GM23248 (cell line): ENCODE measurements at regions not wholly inside any gene's neighbourhood (a gene's known extent, or its start where the extent isn't known, plus 50 kb on each side); places are given as distances from the start of the nearest gene placed in this dataset.
A peak's percentile ranks its signal among the peaks of the same experiment; 100 is the strongest.
"Not testable (repeated sequence)": the region's sequence is repeated elsewhere in the genome, so short reads cannot be mapped to it uniquely, and the experiment has no call there.

Experiments used
- DNase-seq: peaks from one replicate; pipeline ENCODE4 v3.0.0-alpha.2; 2015
- H2AFZ ChIP-seq: fragments of 200-600 bp; sonication (generic); 2 replicates; pipeline ENCODE4 v1.6.1; 2016; ENCODE audit warnings: antibody characterized with exemption
- H3F3A ChIP-seq: fragments of 200-600 bp; sonication (generic); 2 replicates; pipeline ENCODE4 v1.6.1; 2016; ENCODE audit warnings: mild to moderate bottlenecking, antibody characterized with exemption, mixed run types; ENCODE audit not compliant: insufficient read depth
- H3K27ac ChIP-seq: fragments of 200-600 bp; sonication (generic); 2 replicates; pipeline ENCODE4 v1.5.1; 2016; ENCODE audit warnings: mild to moderate bottlenecking
- H3K27me3 ChIP-seq: fragments of 200-600 bp; sonication (generic); replicated peaks from 2 replicates; pipeline ENCODE4 v1.6.1; 2016; ENCODE audit warnings: mild to moderate bottlenecking; ENCODE audit not compliant: insufficient read depth
- H3K36me3 ChIP-seq: fragments of 200-600 bp; sonication (generic); 2 replicates; pipeline ENCODE4 v1.6.1; 2016; ENCODE audit warnings: low read depth, mild to moderate bottlenecking
- H3K4me1 ChIP-seq: fragments of 200-600 bp; sonication (generic); 2 replicates; pipeline ENCODE4 v1.6.1; 2016; ENCODE audit warnings: mild to moderate bottlenecking; ENCODE audit not compliant: insufficient read depth
- H3K4me2 ChIP-seq: fragments of 200-600 bp; sonication (generic); one replicate; pipeline ENCODE4 v1.6.1; 2016; ENCODE audit warnings: mild to moderate bottlenecking; ENCODE audit not compliant: unreplicated experiment
- H3K4me3 ChIP-seq: fragments of 200-600 bp; sonication (generic); 2 replicates; pipeline ENCODE4 v1.5.1; 2016; ENCODE audit warnings: mild to moderate bottlenecking
- H3K79me2 ChIP-seq: fragments of 200-600 bp; sonication (generic); 2 replicates; pipeline ENCODE4 v1.6.1; 2016; ENCODE audit warnings: mild to moderate bottlenecking; ENCODE audit not compliant: insufficient read depth
- H3K9ac ChIP-seq: fragments of 200-600 bp; sonication (generic); 2 replicates; pipeline ENCODE4 v1.6.1; 2016; ENCODE audit warnings: mild to moderate bottlenecking
- H3K9me2 ChIP-seq: fragments of 200-600 bp; sonication (generic); 2 replicates; pipeline ENCODE4 v1.6.1; 2016; ENCODE audit warnings: mixed run types, mild to moderate bottlenecking, moderate library complexity; ENCODE audit not compliant: insufficient read depth
- H3K9me3 ChIP-seq: fragments of 200-600 bp; sonication (generic); one replicate; pipeline ENCODE4 v1.6.1; 2017; ENCODE audit warnings: low read depth
- H4K20me1 ChIP-seq: fragments of 200-600 bp; sonication (generic); 2 replicates; pipeline ENCODE4 v1.6.0; 2016; ENCODE audit not compliant: insufficient read depth
- EZH2 ChIP-seq: fragments of 200-600 bp; sonication (generic); IDR thresholded peaks from 2 replicates; pipeline ENCODE4 v1.6.1; 2018; ENCODE audit warnings: antibody characterized with exemption, mild to moderate bottlenecking; ENCODE audit not compliant: insufficient read depth, poor library complexity, severe bottlenecking
- EZH2phosphoT487 ChIP-seq: fragments of 200-600 bp; sonication (generic); IDR thresholded peaks from 2 replicates; pipeline ENCODE4 v1.6.1; 2018; ENCODE audit warnings: antibody characterized with exemption, moderate library complexity, mild to moderate bottlenecking, low read depth; ENCODE audit not compliant: insufficient read depth
- WGBS, 2 experiments: methylation state at CpG; one replicate each; pipeline ENCODE4 v1.1.6; 2015 to 2017; ENCODE audit warnings: low lambda C conversion rate in 2 of 2, low coverage in 1 of 2; ENCODE audit errors: missing lambda C conversion rate in 2 of 2; 5-methylcytosine and 5-hydroxymethylcytosine counted together
- in situ Hi-C: fragments of 300-500 bp; cut with MboI; formaldehyde crosslinking; loops from 2 replicates; pipeline ENCODE4 v1.15.0; 2020

DNA sequence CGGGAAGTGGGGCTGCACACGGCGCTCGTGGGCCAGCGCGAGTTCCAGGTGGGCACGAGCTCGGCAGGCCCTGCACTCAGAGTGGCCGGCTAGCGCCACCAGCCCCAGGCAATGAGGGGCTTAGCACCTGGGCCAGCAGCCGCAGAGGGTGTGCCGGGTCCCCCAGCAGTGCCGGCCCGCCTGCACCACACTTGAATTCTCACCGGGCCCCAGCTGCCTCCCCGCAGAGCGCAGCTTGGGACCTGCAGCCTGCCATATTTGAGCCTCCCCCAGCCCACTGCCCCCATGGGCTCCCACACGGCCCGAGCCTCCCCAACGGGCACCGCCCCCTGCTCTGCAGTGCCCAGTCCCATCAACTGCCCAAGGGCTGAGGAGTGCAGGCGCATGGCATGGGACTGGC, 87.5 kb downstream of the CHCHD4 start:
- Histone ChIP-seq H3K4me1 (no peaks in the 10 kb centered on the region), H2AFZ (no peak overlapping the region), H3F3A (no peaks in the 10 kb centered on the region), H3K9me3 (no peaks in the 10 kb centered on the region), H3K9ac (no peak overlapping the region), H3K79me2 (no peaks in the 10 kb centered on the region), H3K4me3 (no peak overlapping the region), H3K27me3 (no peaks in the 10 kb centered on the region), H3K27ac (no peak overlapping the region), H3K9me2 (no peaks in the 10 kb centered on the region), H4K20me1 (no peaks in the 10 kb centered on the region), H3K4me2 (no peak overlapping the region), H3K36me3 (no peaks in the 10 kb centered on the region)
- in situ Hi-C loops, result no loop called here
- TF ChIP-seq EZH2, result no peak
- TF ChIP-seq EZH2phosphoT487, result no peak
- no peak for DNase-seq
- WGBS, 2 experiments, result 80 to 83% methylated on average over 15 to 22 of the region's 22 CpGs

GRCh38 chr3:14033023-14033422, 91.6 kb downstream of the CHCHD4 start:
- no peaks in the 10 kb centered on the region for H3K4me1 ChIP-seq
- no peaks in the 10 kb centered on the region for H3F3A ChIP-seq
- no peaks in the 10 kb centered on the region for H3K79me2 ChIP-seq
- no peak overlapping the region for H3K4me3 ChIP-seq
- no peak for DNase-seq
- H2AFZ ChIP-seq, result no peak overlapping the region
- no peak overlapping the region for H3K27ac ChIP-seq
- TF ChIP-seq EZH2 (no peak), EZH2phosphoT487 (no peak)
- no peaks in the 10 kb centered on the region for H3K9me3 ChIP-seq
- H3K9me2 ChIP-seq, result no peaks in the 10 kb centered on the region
- no peak overlapping the region for H3K9ac ChIP-seq
- in situ Hi-C loops, result no loop called here
- H4K20me1 ChIP-seq, result no peaks in the 10 kb centered on the region
- H3K4me2 ChIP-seq, result no peak overlapping the region
- 6 to 15% methylated on average over 1 of the region's 1 CpG for WGBS, 2 experiments
- no peaks in the 10 kb centered on the region for H3K36me3 ChIP-seq
- no peaks in the 10 kb centered on the region for H3K27me3 ChIP-seq

- Histone ChIP-seq H3K79me2 (no peaks in the 10 kb centered on the region), H3K27me3 (no peaks in the 10 kb centered on the region), H3K27ac (no peak overlapping the region), H3K36me3 (no peaks in the 10 kb centered on the region), H3K9ac (no peak overlapping the region), H3K9me2 (no peaks in the 10 kb centered on the region), H2AFZ (no peak overlapping the region), H3K4me2 (no peak overlapping the region), H3K4me1 (no peaks in the 10 kb centered on the region), H4K20me1 (no peaks in the 10 kb centered on the region), H3K4me3 (no peak overlapping the region), H3K9me3 (no peaks in the 10 kb centered on the region), H3F3A (no peaks in the 10 kb centered on the region)
- in situ Hi-C loops, result no loop called here
- WGBS, 2 experiments, result 23 to 30% methylated on average over 3 of the region's 3 CpGs
- no peak for TF ChIP-seq EZH2phosphoT487
- TF ChIP-seq EZH2, result no peak
- DNase-seq, result peak; percentile 3
These were observed 93.4 kb downstream of the CHCHD4 start for GRCh38 chr3:14031271-14031670.

DNA sequence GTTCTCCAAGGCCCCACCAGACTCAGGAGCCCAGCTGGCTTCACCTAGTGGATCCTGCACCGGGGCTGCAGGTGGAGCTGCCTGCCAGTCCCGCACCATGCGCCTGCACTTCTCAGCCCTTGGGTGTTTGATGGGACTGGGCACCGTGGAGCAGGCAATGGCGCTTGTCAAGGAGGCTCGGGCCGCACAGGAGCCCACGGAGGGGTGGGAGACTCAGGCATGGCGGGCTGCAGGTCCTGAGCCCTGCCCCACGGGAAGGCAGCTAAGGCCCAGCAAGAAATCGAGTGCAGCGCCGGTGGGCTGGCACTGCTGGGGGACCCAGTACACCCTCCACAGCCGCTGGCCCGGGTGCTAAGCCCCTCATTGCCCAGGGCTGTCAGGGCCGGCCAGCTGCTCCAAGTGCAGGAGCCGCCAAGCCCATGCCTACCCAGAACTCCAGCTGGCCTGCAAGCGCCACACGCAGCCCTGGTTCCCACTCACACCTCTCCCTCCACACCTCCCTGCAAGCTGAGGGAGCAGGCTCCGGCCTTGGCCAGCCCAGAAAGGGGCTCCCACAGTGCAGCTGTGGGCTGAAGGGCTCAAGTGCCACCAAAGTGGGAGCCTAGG, 95.2 kb downstream of the CHCHD4 start:
- DNase-seq, H3K4me1 ChIP-seq, in situ Hi-C loops: not testable (repeated sequence)

GRCh38 chr3:14028122-14028521, 96.5 kb downstream of the CHCHD4 start:
- H3F3A ChIP-seq, in situ Hi-C loops, H3K36me3 ChIP-seq, H2AFZ ChIP-seq, DNase-seq, H3K79me2 ChIP-seq, H4K20me1 ChIP-seq, H3K9ac ChIP-seq, H3K4me3 ChIP-seq, H3K4me2 ChIP-seq, H3K9me2 ChIP-seq, H3K9me3 ChIP-seq, H3K4me1 ChIP-seq, H3K27me3 ChIP-seq, H3K27ac ChIP-seq: not testable (repeated sequence)
- 60 to 68% methylated on average over 9 of the region's 9 CpGs for WGBS, 2 experiments

More for the DNA sequence above, 95.2 kb downstream of the CHCHD4 start:
- 67 to 70% methylated on average over 17 of the region's 20 CpGs for WGBS, 2 experiments
- not testable (repeated sequence) for H3K9ac ChIP-seq, H3K9me2 ChIP-seq, H3K36me3 ChIP-seq, H3K4me3 ChIP-seq, H3K27me3 ChIP-seq, H2AFZ ChIP-seq, H3F3A ChIP-seq, H4K20me1 ChIP-seq, H3K27ac ChIP-seq, H3K79me2 ChIP-seq, H3K9me3 ChIP-seq, H3K4me2 ChIP-seq
